ENCODE measurements at regions not wholly inside any gene's neighbourhood (a gene's known extent, or its start where the extent isn't known, plus 50 kb on each side); places are given as distances from the start of the nearest gene placed in this dataset.

DNA sequence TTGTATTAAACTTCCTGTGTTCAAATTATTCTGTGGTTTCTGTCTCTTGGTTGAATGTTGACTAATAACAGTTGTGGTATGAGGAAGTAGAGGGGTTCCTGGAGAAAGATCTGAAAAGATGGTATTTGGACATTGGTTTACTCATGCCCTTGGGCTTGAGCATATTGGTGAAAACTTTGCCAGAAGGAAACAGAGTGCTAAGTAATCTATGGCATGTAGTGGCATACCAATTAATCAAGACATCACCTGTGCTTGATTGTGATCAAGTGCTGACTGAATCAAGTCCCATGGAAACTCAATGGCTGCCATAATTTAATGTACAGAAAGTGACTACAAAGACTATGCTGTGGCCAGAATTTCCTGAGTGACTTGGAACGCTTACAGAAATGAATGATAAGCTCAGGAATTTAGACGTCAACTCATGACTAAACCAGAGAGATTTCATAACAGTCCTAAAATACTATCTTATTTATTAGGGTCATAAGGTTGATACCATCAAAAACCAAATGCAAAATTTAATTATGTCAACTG is 2062.9 kb downstream of the ARAP2 start:
- Histone ChIP-seq H2BK12ac (ENCODE audit: insufficient read length, low read depth, low read length) (no peak overlapping the region), H3K23ac (ENCODE audit: insufficient read length, low read depth, low read length) (no peak overlapping the region), H3K27ac (ENCODE audit: insufficient read length, low read depth, low read length) (no peak overlapping the region), H4K8ac (replicated peaks; ENCODE audit: insufficient read length, low read depth, low read length) (no peak overlapping the region), H3K4me1 (ENCODE audit: insufficient read depth, low read length) (peaks cover 7% of the 10 kb centered on the region; the same call in 1 of the 2 replicates), H3K4me2 (ENCODE audit: insufficient read depth, insufficient read length, low read length) (no peak overlapping the region), H2BK15ac (ENCODE audit: low read depth, low read length) (no peak overlapping the region), H2BK20ac (ENCODE audit: low read depth, low read length, poor library complexity, severe bottlenecking) (no peak overlapping the region), H3K9me3 (ENCODE audit: control insufficient read depth, low read depth, low read length) (no peaks in the 10 kb centered on the region), H3T11ph (ENCODE audit: low read length) (no peak overlapping the region), H3K27me3 (ENCODE audit: insufficient read depth, low read length) (no peaks in the 10 kb centered on the region), H3K23me2 (ENCODE audit: insufficient read length, low read depth, low read length, poor library complexity, severe bottlenecking) (no peaks in the 10 kb centered on the region), H4K91ac (ENCODE audit: insufficient read length, low read depth, low read length) (no peak overlapping the region), H3K14ac (ENCODE audit: insufficient read depth, low read length) (no peak overlapping the region), H4K5ac (ENCODE audit: insufficient read length, low read depth, low read length) (no peak overlapping the region), H2AK5ac (ENCODE audit: insufficient read length, low read length) (no peak overlapping the region), H3K9ac (ENCODE audit: extremely low read depth, insufficient read length, low read length) (no peak overlapping the region), H3K79me2 (ENCODE audit: insufficient read depth, low read length) (no peaks in the 10 kb centered on the region), H3K79me1 (ENCODE audit: insufficient read depth, low read depth, low read length, poor library complexity, severe bottlenecking) (no peaks in the 10 kb centered on the region), H3K56ac (ENCODE audit: insufficient read length, low read depth, low read length) (no peak overlapping the region), H3K4ac (ENCODE audit: low read depth, low read length) (no peak overlapping the region), H4K20me1 (ENCODE audit: control insufficient read depth, insufficient read depth, insufficient read length) (no peaks in the 10 kb centered on the region), H2BK5ac (ENCODE audit: insufficient read length, low read length) (no peak overlapping the region), H2BK120ac (ENCODE audit: low read depth, low read length, poor library complexity, severe bottlenecking) (no peak overlapping the region), H2AFZ (ENCODE audit: low read length) (no peak overlapping the region), H3K18ac (ENCODE audit: insufficient read length, low read depth, low read length) (no peak overlapping the region)
- H3K27me3 Mint-ChIP-seq (ENCODE audit: low read depth): no peaks in the 10 kb centered on the region
- peaks cover 12 to 16% of the 10 kb centered on the region in 2 experiments for H3K4me1 Mint-ChIP-seq
- no peak overlapping the region; a peak in 1 of 7 replicates for H3K27ac Mint-ChIP-seq
- no peak for DNase-seq
- peaks cover 3 to 6% of the 10 kb centered on the region in 2 experiments; a peak in 2 of 5 replicates for H3K9me3 Mint-ChIP-seq
- no CpG with 5 or more reads among the region's 2 CpGs for WGBS (ENCODE audit: extremely low coverage, insufficient read length, low lambda C conversion rate)
- no peak overlapping the region for H3K4me3 Mint-ChIP-seq
- TF ChIP-seq CTCF (conservative IDR thresholded peaks at IDR 0.05): no peak
- H3K36me3 Mint-ChIP-seq (ENCODE audit: insufficient read depth in 1 of 3, low read depth in 3 of 3): peaks cover 0 to 3% (median 0%) of the 10 kb centered on the region in 3 experiments; a peak in 1 of 7 replicates

Measured in H9 (cell line).